ENCODE measurements at regions not wholly inside any gene's neighbourhood (a gene's known extent, or its start where the extent isn't known, plus 50 kb on each side); places are given as distances from the start of the nearest gene placed in this dataset.

- TF ChIP-seq YY1 (IDR thresholded peaks at IDR 0.05; ENCODE audit: low read depth) (no peak), EGR1 (IDR thresholded peaks at IDR 0.05) (no peak), ZBTB7A (IDR thresholded peaks at IDR 0.05; ENCODE audit: low read depth) (no peak), TAF1 (IDR thresholded peaks at IDR 0.05; ENCODE audit: low read depth) (no peak), CREB1 (IDR thresholded peaks at IDR 0.05; ENCODE audit: low read depth) (no peak), TEAD4 (IDR thresholded peaks at IDR 0.05) (no peak), NFIC (IDR thresholded peaks at IDR 0.05) (no peak), CEBPB (IDR thresholded peaks at IDR 0.05) (no peak), TCF12 (IDR thresholded peaks at IDR 0.05; ENCODE audit: low read depth) (no peak), USF1 (IDR thresholded peaks at IDR 0.05) (no peak)
- TF ChIP-seq, protein P1, sequence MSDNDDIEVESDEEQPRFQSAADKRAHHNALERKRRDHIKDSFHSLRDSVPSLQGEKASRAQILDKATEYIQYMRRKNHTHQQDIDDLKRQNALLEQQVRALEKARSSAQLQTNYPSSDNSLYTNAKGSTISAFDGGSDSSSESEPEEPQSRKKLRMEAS (IDR thresholded peaks at IDR 0.05), result no peak
Observed at GRCh38 chr9:82410306-82410705, 421.7 kb downstream of the SPATA31D1 start.

DNA sequence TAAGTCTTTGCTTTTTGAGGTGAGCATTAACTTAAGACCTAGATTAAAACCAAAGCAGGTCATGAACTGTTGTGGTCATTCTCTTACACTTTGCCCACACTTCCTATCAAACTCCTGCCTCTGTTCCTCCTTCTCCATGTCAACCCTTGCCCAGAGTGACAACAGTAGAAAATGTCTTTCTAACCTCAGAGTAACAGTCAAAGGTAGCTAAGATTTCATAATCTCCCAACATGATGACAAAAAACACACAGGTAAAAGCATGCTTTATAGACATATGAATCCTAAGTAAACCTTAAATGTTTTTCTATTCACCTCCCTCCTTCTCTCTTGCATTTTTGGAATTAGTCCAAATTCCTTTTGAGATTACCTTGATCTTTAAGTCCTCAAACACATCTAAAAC is 422.3 kb downstream of the SPATA31D1 start:
- TF ChIP-seq EP300 (IDR thresholded peaks at IDR 0.05; ENCODE audit: borderline replicate concordance), result no peak
- no peak for TF ChIP-seq TAF1 (IDR thresholded peaks at IDR 0.05; ENCODE audit: low read depth)
- no peak for TF ChIP-seq CREB1 (IDR thresholded peaks at IDR 0.05; ENCODE audit: low read depth)
- TF ChIP-seq YY1 (IDR thresholded peaks at IDR 0.05; ENCODE audit: low read depth), result no peak
- TF ChIP-seq FOXM1 (IDR thresholded peaks at IDR 0.05; ENCODE audit: borderline replicate concordance, low read depth), result no peak

GRCh38 chr9:82412586-82413305 is 424.2 kb downstream of the SPATA31D1 start:
- TF ChIP-seq TCF12 (IDR thresholded peaks at IDR 0.05; ENCODE audit: low read depth) (no peak), CREB1 (IDR thresholded peaks at IDR 0.05; ENCODE audit: low read depth) (no peak), REST (IDR thresholded peaks at IDR 0.05; ENCODE audit: low read depth) (no peak), YY1 (IDR thresholded peaks at IDR 0.05; ENCODE audit: low read depth) (no peak), ZBTB7A (IDR thresholded peaks at IDR 0.05; ENCODE audit: low read depth) (no peak), RAD21 (IDR thresholded peaks at IDR 0.05; ENCODE audit: low read depth) (no peak), EGR1 (IDR thresholded peaks at IDR 0.05) (no peak), USF1 (IDR thresholded peaks at IDR 0.05) (no peak), CEBPB (IDR thresholded peaks at IDR 0.05) (no peak)

DNA sequence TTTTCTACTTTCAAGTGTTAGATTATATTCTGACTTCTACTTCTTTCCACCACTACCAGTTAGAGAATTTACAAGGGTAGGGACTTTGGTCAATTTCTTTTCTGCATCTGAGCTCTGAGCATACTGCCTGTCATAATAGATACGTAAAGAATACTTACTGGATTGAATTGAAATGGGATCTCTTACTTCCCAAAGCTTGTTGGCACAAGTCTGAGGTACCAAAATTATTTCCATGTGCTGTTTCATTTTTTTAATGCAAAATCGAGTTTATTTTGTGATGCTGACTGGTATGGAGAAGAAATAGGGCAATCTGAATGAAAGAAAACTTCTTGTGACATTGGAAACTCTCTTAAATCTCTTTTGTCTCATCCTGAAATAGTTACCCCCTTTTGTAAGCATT is 428.9 kb downstream of the SPATA31D1 start:
- TF ChIP-seq USF1 (IDR thresholded peaks at IDR 0.05) (no peak), EP300 (IDR thresholded peaks at IDR 0.05; ENCODE audit: borderline replicate concordance) (no peak)

GRCh38 chr9:82418334-82418733 is 429.8 kb downstream of the SPATA31D1 start:
- TF ChIP-seq USF1 (IDR thresholded peaks at IDR 0.05), result no peak
- TF ChIP-seq, protein P1 (IDR thresholded peaks at IDR 0.05), result no peak
- TF ChIP-seq RAD21 (IDR thresholded peaks at IDR 0.05; ENCODE audit: low read depth), result no peak
- TF ChIP-seq TAF1 (IDR thresholded peaks at IDR 0.05; ENCODE audit: low read depth), result no peak

DNA sequence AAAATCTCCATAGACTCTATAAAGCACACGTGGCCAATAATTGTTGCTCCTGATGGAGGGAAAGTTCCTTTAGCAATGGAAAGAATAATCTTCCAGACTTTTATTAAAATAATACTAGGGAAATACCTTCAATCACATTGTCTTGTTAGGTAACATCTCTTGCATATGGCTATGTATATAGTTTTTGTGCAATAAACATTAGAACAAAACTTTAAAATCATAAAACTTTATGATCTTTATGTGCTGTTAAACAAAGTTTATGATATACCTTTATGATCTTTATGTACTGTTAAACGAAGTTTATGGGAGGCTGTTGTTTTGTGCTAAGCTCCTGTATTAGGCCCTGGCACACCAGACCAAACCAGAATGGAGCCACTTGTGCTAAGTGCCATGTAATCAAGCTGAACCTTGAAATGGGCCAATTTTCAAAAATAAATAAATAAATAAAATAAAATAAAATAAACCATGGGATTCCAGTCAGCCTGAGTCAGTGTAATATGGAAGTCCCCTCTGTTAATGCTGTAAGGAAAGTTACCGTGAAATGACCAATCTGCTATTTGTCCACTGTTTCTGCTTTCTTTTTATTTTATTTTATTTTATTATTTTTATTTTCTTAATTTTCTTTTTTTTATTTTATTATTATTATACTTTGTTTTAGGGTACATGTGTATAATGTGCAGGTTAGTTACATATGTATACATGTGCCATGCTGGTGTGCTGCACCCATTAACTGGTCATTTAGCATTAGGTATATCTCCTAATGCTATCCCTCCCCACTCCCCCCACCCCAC is 431.3 kb downstream of the SPATA31D1 start:
- TF ChIP-seq EGR1 (IDR thresholded peaks at IDR 0.05), result no peak
- no peak for TF ChIP-seq YY1 (IDR thresholded peaks at IDR 0.05; ENCODE audit: low read depth)
- TF ChIP-seq TCF12 (IDR thresholded peaks at IDR 0.05; ENCODE audit: low read depth), result no peak
- TF ChIP-seq ZBTB7A (IDR thresholded peaks at IDR 0.05; ENCODE audit: low read depth), result no peak
- no peak for TF ChIP-seq RAD21 (IDR thresholded peaks at IDR 0.05; ENCODE audit: low read depth)
- TF ChIP-seq REST (IDR thresholded peaks at IDR 0.05; ENCODE audit: low read depth), result no peak
- TF ChIP-seq TEAD4 (IDR thresholded peaks at IDR 0.05), result no peak
- no peak for TF ChIP-seq USF1 (IDR thresholded peaks at IDR 0.05)
- no peak for TF ChIP-seq TAF1 (IDR thresholded peaks at IDR 0.05; ENCODE audit: low read depth)
- TF ChIP-seq, protein P1 (IDR thresholded peaks at IDR 0.05), result no peak
- no peak for TF ChIP-seq FOXM1 (IDR thresholded peaks at IDR 0.05; ENCODE audit: borderline replicate concordance, low read depth)

All from Ishikawa (cell line).